ENCODE measurements at regions not wholly inside any gene's neighbourhood (a gene's known extent, or its start where the extent isn't known, plus 50 kb on each side); places are given as distances from the start of the nearest gene placed in this dataset.
"Not testable (repeated sequence)": the region's sequence is repeated elsewhere in the genome, so short reads cannot be mapped to it uniquely, and the experiment has no call there.

GRCh38 chr9:102405218-102405867, 589.8 kb upstream of the CYLC2 start:
- DNase-seq (ENCODE audit: low read depth, low spot score) = no peak
- H3K36me3 ChIP-seq (ENCODE audit: insufficient read depth, insufficient read length, low read length) = no peaks in the 10 kb centered on the region
- H3K9ac ChIP-seq (ENCODE audit: insufficient read length, low read depth) = no peak overlapping the region
- no peaks in the 10 kb centered on the region for H3K27me3 ChIP-seq (ENCODE audit: insufficient read depth, insufficient read length)
- H3K9me3 ChIP-seq (ENCODE audit: insufficient read depth, low read length) = no peaks in the 10 kb centered on the region
- no peak for TF ChIP-seq YY1 (IDR thresholded peaks at IDR 0.05; ENCODE audit: insufficient read depth, insufficient read length)
- TF ChIP-seq SUZ12 (IDR thresholded peaks at IDR 0.05; ENCODE audit: extremely low read depth, insufficient read depth, insufficient read length) = no peak
- TF ChIP-seq ZNF274 (IDR thresholded peaks at IDR 0.05; ENCODE audit: low read depth, low read length) = no peak
- no peaks in the 10 kb centered on the region for H3K4me1 ChIP-seq (ENCODE audit: insufficient read depth, insufficient read length)
- no peak overlapping the region for H3K4me3 ChIP-seq (ENCODE audit: insufficient read length, low read depth)

GRCh38 chr9:102403514-102403913, 591.6 kb upstream of the CYLC2 start:
- Histone ChIP-seq H3K36me3 (ENCODE audit: insufficient read depth, insufficient read length, low read length) (no peaks in the 10 kb centered on the region), H3K9ac (ENCODE audit: insufficient read length, low read depth) (no peak overlapping the region), H3K27me3 (ENCODE audit: insufficient read depth, insufficient read length) (no peaks in the 10 kb centered on the region), H3K4me1 (ENCODE audit: insufficient read depth, insufficient read length) (no peaks in the 10 kb centered on the region), H3K4me3 (ENCODE audit: insufficient read length, low read depth) (no peak overlapping the region), H3K9me3 (ENCODE audit: insufficient read depth, low read length) (no peaks in the 10 kb centered on the region)
- no peak for DNase-seq (ENCODE audit: low read depth, low spot score)
- TF ChIP-seq YY1 (IDR thresholded peaks at IDR 0.05; ENCODE audit: insufficient read depth, insufficient read length) = no peak
- no peak for TF ChIP-seq SUZ12 (IDR thresholded peaks at IDR 0.05; ENCODE audit: extremely low read depth, insufficient read depth, insufficient read length)
- no peak for TF ChIP-seq ZNF274 (IDR thresholded peaks at IDR 0.05; ENCODE audit: low read depth, low read length)

- no peak for TF ChIP-seq ZNF274 (IDR thresholded peaks at IDR 0.05; ENCODE audit: low read depth, low read length)
- no peak for TF ChIP-seq YY1 (IDR thresholded peaks at IDR 0.05; ENCODE audit: insufficient read depth, insufficient read length)
- TF ChIP-seq SUZ12 (IDR thresholded peaks at IDR 0.05; ENCODE audit: extremely low read depth, insufficient read depth, insufficient read length) = no peak
- H3K4me3 ChIP-seq (ENCODE audit: insufficient read length, low read depth) = no peak overlapping the region
- H3K4me1 ChIP-seq (ENCODE audit: insufficient read depth, insufficient read length) = no peaks in the 10 kb centered on the region
- H3K9ac ChIP-seq (ENCODE audit: insufficient read length, low read depth) = no peak overlapping the region
- DNase-seq (ENCODE audit: low read depth, low spot score) = no peak
- H3K9me3 ChIP-seq (ENCODE audit: insufficient read depth, low read length) = no peaks in the 10 kb centered on the region
- no peaks in the 10 kb centered on the region for H3K36me3 ChIP-seq (ENCODE audit: insufficient read depth, insufficient read length, low read length)
- H3K27me3 ChIP-seq (ENCODE audit: insufficient read depth, insufficient read length) = no peaks in the 10 kb centered on the region
Observed at GRCh38 chr9:102398205-102398604, 596.9 kb upstream of the CYLC2 start.

- H3K4me3 ChIP-seq (ENCODE audit: insufficient read length, low read depth); H3K9me3 ChIP-seq (ENCODE audit: insufficient read depth, low read length); H3K4me1 ChIP-seq (ENCODE audit: insufficient read depth, insufficient read length); DNase-seq (ENCODE audit: low read depth, low spot score); H3K27me3 ChIP-seq (ENCODE audit: insufficient read depth, insufficient read length); H3K9ac ChIP-seq (ENCODE audit: insufficient read length, low read depth); H3K36me3 ChIP-seq (ENCODE audit: insufficient read depth, insufficient read length, low read length): not testable (repeated sequence)
Observed at GRCh38 chr9:102385620-102386019, 609.5 kb upstream of the CYLC2 start.

- Histone ChIP-seq H3K27me3 (ENCODE audit: insufficient read depth, insufficient read length) (no peaks in the 10 kb centered on the region), H3K9ac (ENCODE audit: insufficient read length, low read depth) (no peak overlapping the region), H3K4me3 (ENCODE audit: insufficient read length, low read depth) (no peak overlapping the region), H3K4me1 (ENCODE audit: insufficient read depth, insufficient read length) (no peaks in the 10 kb centered on the region), H3K9me3 (ENCODE audit: insufficient read depth, low read length) (no peaks in the 10 kb centered on the region), H3K36me3 (ENCODE audit: insufficient read depth, insufficient read length, low read length) (no peaks in the 10 kb centered on the region)
- TF ChIP-seq ZNF274 (IDR thresholded peaks at IDR 0.05; ENCODE audit: low read depth, low read length) = no peak
- TF ChIP-seq SUZ12 (IDR thresholded peaks at IDR 0.05; ENCODE audit: extremely low read depth, insufficient read depth, insufficient read length) = no peak
- TF ChIP-seq YY1 (IDR thresholded peaks at IDR 0.05; ENCODE audit: insufficient read depth, insufficient read length) = no peak
- no peak for DNase-seq (ENCODE audit: low read depth, low spot score)
Observed at GRCh38 chr9:102362470-102363132, 624.2 kb upstream of the GRIN3A start.

- H3K4me3 ChIP-seq (ENCODE audit: insufficient read length, low read depth) = no peak overlapping the region
- no peak overlapping the region for H3K9ac ChIP-seq (ENCODE audit: insufficient read length, low read depth)
- TF ChIP-seq ZNF274 (IDR thresholded peaks at IDR 0.05; ENCODE audit: low read depth, low read length) = no peak
- no peak for TF ChIP-seq YY1 (IDR thresholded peaks at IDR 0.05; ENCODE audit: insufficient read depth, insufficient read length)
- no peak for TF ChIP-seq SUZ12 (IDR thresholded peaks at IDR 0.05; ENCODE audit: extremely low read depth, insufficient read depth, insufficient read length)
- DNase-seq (ENCODE audit: low read depth, low spot score) = no peak
- no peaks in the 10 kb centered on the region for H3K27me3 ChIP-seq (ENCODE audit: insufficient read depth, insufficient read length)
- no peaks in the 10 kb centered on the region for H3K36me3 ChIP-seq (ENCODE audit: insufficient read depth, insufficient read length, low read length)
- H3K9me3 ChIP-seq (ENCODE audit: insufficient read depth, low read length) = peaks cover 11% of the 10 kb centered on the region
- H3K4me1 ChIP-seq (ENCODE audit: insufficient read depth, insufficient read length) = no peaks in the 10 kb centered on the region
Observed at GRCh38 chr9:102360846-102361245, 622.4 kb upstream of the GRIN3A start.

GRCh38 chr9:102355982-102356381, 617.5 kb upstream of the GRIN3A start:
- Histone ChIP-seq H3K36me3 (ENCODE audit: insufficient read depth, insufficient read length, low read length) (no peaks in the 10 kb centered on the region), H3K9me3 (ENCODE audit: insufficient read depth, low read length) (peaks cover 19% of the 10 kb centered on the region), H3K4me1 (ENCODE audit: insufficient read depth, insufficient read length) (no peaks in the 10 kb centered on the region), H3K27me3 (ENCODE audit: insufficient read depth, insufficient read length) (no peaks in the 10 kb centered on the region), H3K9ac (ENCODE audit: insufficient read length, low read depth) (no peak overlapping the region), H3K4me3 (ENCODE audit: insufficient read length, low read depth) (no peak overlapping the region)
- no peak for DNase-seq (ENCODE audit: low read depth, low spot score)
- TF ChIP-seq YY1 (IDR thresholded peaks at IDR 0.05; ENCODE audit: insufficient read depth, insufficient read length) (no peak), ZNF274 (IDR thresholded peaks at IDR 0.05; ENCODE audit: low read depth, low read length) (no peak), SUZ12 (IDR thresholded peaks at IDR 0.05; ENCODE audit: extremely low read depth, insufficient read depth, insufficient read length) (no peak)

Data from NT2/D1 (cell line).